HUDEP-2 (cell line): ENCODE measurements at regions not wholly inside any gene's neighbourhood (a gene's known extent, or its start where the extent isn't known, plus 50 kb on each side); places are given as distances from the start of the nearest gene placed in this dataset.
A peak's percentile ranks its signal among the peaks of the same experiment; 100 is the strongest.

ENCODE experiments used
- DNase-seq, 76 experiments: peaks; one replicate each; lab custom pipeline; 2025; ENCODE audit not compliant: unreplicated experiment in 76 of 76; lab: John Stamatoyannopoulos, UW

- no peak for DNase-seq
Measured at GRCh38 chr1:238673561-238673960, 712.8 kb upstream of the CHRM3 start.

GRCh38 chr1:238672806-238673205 is 713.6 kb upstream of the CHRM3 start:
- no peak for DNase-seq

- DNase-seq, result peak in 15 of 76 experiments; percentile 0 to 38 (median 6)
Measured at GRCh38 chr1:238672262-238672661, 714.1 kb upstream of the CHRM3 start.

GRCh38 chr1:238664139-238664538 is 722.2 kb upstream of the CHRM3 start:
- DNase-seq, result no peak

GRCh38 chr1:238660849-238661248 is 725.5 kb upstream of the CHRM3 start:
- no peak for DNase-seq

- no peak for DNase-seq
Measured at GRCh38 chr1:238658763-238659162, 727.6 kb upstream of the CHRM3 start.

GRCh38 chr1:238653693-238654321 is 732.6 kb upstream of the CHRM3 start:
- DNase-seq, result no peak

- DNase-seq, result no peak
Measured at GRCh38 chr1:238652346-238652968, 733.9 kb upstream of the CHRM3 start.

- no peak for DNase-seq
Measured at GRCh38 chr1:238649200-238649599, 737.2 kb upstream of the CHRM3 start.

- no peak for DNase-seq
Measured at GRCh38 chr1:238648751-238649150, 737.6 kb upstream of the CHRM3 start.

- no peak for DNase-seq
Measured at GRCh38 chr1:238648296-238648695, 738.1 kb upstream of the CHRM3 start.

- DNase-seq, result peak in 1 of 76 experiments; percentile 7
Measured at GRCh38 chr1:238647877-238648276, 738.5 kb upstream of the CHRM3 start.

GRCh38 chr1:238642231-238642630 is 744.1 kb upstream of the CHRM3 start:
- DNase-seq, result no peak

- DNase-seq, result no peak
Measured at GRCh38 chr1:238639861-238640260, 746.5 kb upstream of the CHRM3 start.

GRCh38 chr1:238628110-238628509 is 737.4 kb upstream of the ZP4 start:
- no peak for DNase-seq

- DNase-seq, result no peak
Measured at GRCh38 chr1:238624776-238625175, 734.1 kb upstream of the ZP4 start.

- DNase-seq, result no peak
Measured at GRCh38 chr1:238621405-238621804, 730.7 kb upstream of the ZP4 start.

- no peak for DNase-seq
Measured at GRCh38 chr1:238619652-238620051, 728.9 kb upstream of the ZP4 start.

GRCh38 chr1:238611406-238611805 is 720.7 kb upstream of the ZP4 start:
- DNase-seq, result no peak

GRCh38 chr1:238608144-238608543 is 717.4 kb upstream of the ZP4 start:
- no peak for DNase-seq

- DNase-seq, result no peak
Measured at GRCh38 chr1:238606896-238607295, 716.2 kb upstream of the ZP4 start.

GRCh38 chr1:238606457-238606856 is 715.7 kb upstream of the ZP4 start:
- DNase-seq, result no peak

GRCh38 chr1:238604357-238604756 is 713.6 kb upstream of the ZP4 start:
- DNase-seq, result no peak
